GM18870 (cell line): ENCODE measurements at regions not wholly inside any gene's neighbourhood (a gene's known extent, or its start where the extent isn't known, plus 50 kb on each side); places are given as distances from the start of the nearest gene placed in this dataset.

Experiments
- ATAC-seq: cut with Tn5 transposase; IDR thresholded peaks from one replicate; pipeline ENCODE4 v1.9.1; 2021; ENCODE audit warnings: moderate library complexity; ENCODE audit not compliant: unreplicated experiment

GRCh38 chr2:67651565-67651964 lies 254.4 kb downstream of the ETAA1 start:
- ATAC-seq: no peak

DNA sequence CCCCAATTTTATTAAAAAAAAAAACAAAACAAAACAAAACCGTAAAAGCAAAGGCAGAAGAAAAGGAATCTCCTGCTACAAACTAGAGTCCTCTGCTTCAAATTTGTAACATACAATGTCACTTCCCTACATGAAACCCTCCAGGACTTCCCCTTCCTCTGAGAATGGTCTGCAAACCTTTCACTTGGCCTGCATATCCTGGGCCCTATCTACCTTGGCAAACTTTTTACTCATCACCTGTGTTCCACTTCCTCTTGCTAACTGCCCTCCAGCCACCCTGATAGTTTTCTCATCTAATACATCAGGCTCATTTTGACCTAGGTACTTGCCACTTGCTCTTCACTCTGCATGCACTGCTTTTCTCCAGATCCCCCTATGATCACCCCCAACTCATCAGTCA lies 255.5 kb downstream of the ETAA1 start:
- ATAC-seq: no peak

GRCh38 chr2:67656875-67657274 lies 259.7 kb downstream of the ETAA1 start:
- ATAC-seq: no peak

GRCh38 chr2:67658820-67659219 lies 261.7 kb downstream of the ETAA1 start:
- ATAC-seq: no peak

DNA sequence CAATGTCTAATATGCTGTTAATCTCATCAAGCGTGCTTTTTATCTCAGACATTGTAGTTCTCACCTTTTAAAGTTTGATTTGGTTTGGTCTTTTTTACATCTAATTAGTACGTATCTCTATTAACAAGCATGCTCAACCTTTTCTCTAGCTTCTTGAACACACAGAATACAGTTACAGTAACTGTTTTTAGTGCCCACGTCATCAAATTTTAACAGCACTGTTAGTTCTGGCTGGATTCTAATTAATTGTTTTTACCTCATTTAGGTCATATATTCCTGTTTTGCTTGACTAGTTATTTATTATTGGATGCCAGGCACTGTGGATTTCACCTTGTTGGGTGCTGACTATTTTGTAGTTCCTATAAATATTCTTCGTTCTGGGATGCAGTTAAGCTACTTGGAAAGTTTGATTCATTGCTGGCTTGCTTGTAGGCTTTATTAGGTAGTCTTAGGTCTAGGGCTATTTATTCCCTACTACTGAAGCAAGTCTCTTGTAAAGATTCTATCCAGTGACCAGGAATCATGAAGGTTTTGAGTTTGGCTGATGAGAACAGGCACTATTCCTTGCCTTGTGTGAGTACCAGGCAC lies 263.0 kb downstream of the ETAA1 start:
- no peak for ATAC-seq

DNA sequence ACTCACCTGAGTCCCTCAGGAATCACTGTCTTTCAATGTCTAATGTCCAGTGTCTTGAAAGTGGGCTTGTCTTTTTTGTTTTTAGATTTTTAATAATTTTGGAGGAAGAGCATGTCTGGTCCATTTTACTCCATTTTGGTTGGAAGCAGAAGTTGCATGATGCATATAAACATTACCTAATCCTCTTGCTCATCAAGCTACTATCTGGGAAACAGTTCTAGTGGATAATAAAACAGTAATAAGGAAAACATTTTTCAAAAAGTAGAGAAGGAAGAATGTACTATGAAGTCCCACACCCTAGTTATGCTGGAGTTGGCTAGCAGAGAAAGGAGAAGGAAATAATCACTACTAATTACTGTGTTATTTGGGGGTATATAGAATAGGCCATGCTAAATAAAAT lies 263.7 kb downstream of the ETAA1 start:
- ATAC-seq: no peak

DNA sequence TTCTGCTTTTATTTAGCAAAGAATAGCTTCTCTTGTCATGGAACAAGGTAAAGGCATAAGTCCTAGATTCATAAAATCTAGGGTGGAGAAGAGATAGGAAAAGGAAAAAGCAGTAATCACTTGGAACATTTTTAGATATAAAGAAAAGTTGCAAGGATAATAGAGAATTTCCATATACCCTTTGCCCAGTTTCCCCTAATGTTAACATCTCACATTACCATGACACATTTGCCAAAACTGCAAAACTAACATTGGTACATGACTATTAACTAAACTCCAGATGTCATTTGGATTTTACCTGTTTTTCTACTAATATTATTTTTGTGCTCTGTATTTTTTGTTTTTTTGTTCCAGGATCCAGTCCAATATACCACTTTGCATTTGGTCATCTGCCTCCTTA lies 265.1 kb downstream of the ETAA1 start:
- no peak for ATAC-seq

- ATAC-seq: no peak
Observed at GRCh38 chr2:67663776-67664175, 266.6 kb downstream of the ETAA1 start.

GRCh38 chr2:67666386-67667053 lies 269.4 kb downstream of the ETAA1 start:
- no peak for ATAC-seq

GRCh38 chr2:67667054-67667908 lies 270.1 kb downstream of the ETAA1 start:
- no peak for ATAC-seq

DNA sequence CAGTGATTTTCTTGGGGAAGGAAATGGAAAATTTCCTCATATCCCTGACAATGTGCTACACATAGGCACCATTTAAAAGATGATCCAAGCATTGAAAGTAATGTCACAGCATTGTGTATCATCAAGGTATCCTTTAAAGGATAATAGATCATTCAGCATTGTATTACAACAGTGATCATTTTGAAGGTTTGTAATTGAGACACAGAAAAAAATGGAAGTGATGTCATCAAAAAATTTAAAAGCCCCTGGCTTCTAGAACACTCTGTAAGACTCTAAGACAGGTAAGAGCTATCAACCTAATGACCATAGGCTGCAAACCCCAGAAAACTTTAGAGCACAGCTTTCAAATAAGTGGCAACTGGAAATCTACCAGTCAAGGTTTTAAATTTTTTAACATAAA lies 271.4 kb downstream of the ETAA1 start:
- ATAC-seq: no peak

GRCh38 chr2:67669168-67669567 lies 272.0 kb downstream of the ETAA1 start:
- no peak for ATAC-seq

GRCh38 chr2:67669766-67670165 lies 272.6 kb downstream of the ETAA1 start:
- no peak for ATAC-seq

- ATAC-seq: no peak
Observed at GRCh38 chr2:67670747-67671183, 273.6 kb downstream of the ETAA1 start.

DNA sequence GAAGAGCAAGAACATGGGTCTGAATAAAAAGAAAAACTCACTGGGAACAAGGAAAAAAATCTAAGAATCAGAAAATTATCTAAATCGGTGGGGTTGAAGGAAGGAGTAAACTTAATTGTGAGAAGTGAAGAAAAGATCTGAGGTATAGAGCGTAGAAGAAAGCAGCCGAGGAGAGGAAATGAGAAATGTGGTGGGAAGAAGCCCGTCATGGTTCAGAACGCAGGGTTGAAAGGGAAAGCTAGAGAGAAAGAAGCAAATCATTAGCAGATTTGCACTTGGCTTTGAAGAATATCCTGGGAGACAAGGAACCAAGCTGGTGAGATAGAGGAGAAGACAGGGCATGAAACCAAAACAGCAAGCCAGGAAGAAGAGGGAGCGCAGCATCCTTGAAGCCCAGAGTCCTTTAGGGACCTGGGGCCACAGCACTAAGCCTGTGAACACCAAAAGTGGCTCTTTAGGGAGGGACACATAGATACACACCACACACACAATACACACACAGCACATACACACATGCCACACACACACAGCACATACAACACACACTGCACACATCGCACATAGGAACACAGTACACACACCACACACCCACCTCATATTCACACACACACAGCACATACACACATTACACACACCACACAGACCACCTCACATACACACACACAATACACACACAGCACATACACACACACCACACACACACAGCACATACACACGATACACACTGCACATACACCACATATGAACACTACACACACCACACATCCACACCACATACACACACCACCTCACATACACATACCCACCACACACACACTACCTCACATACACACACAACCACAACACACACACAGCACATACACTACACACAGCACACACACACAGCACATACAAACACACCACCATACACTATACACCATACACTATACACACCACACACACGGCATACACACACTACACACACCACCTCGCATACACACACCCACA lies 274.6 kb downstream of the ETAA1 start:
- ATAC-seq: no peak

GRCh38 chr2:67674668-67675067 lies 277.5 kb downstream of the ETAA1 start:
- ATAC-seq: no peak

- no peak for ATAC-seq
Observed at GRCh38 chr2:67684991-67685390, 287.9 kb downstream of the ETAA1 start.

DNA sequence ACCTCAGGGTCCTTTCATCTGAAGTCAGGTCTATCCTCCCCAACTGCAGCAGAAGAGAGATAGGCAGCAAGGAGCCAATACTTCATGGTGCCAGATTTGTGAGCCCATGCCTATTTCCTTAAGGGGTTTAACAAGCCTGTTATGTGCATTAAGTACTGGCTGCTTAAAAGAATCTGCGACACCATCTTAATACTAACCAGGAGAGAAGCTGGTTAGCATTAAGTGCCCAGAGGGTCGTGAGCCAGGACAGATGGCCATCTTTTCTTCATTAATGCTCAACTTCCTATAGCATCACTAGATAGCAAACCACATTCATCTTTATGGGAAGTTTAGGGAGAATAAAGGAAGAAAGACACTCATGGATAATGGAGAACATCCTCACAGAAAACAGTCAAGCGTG lies 289.1 kb downstream of the ETAA1 start:
- no peak for ATAC-seq

DNA sequence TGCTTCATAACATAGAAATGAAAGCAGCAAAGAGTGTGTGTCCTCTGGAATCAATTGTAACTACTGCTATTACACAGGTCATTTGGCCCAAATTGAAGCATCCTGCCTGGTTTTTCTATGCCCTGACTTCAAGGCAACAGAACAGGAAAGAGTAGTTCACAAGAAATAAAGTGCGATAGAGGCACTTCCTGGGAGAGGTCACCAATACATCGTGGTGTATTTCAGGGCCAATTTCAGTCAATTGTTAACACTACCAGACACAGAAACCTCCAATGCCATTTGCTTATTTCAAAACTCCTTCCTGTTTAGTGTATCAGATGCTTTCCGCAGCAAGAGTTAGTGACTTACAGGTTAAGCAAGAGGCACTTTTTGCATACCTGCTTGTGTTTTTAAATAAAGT lies 292.1 kb downstream of the ETAA1 start:
- no peak for ATAC-seq

GRCh38 chr2:67689651-67690050 lies 292.5 kb downstream of the ETAA1 start:
- ATAC-seq: no peak

GRCh38 chr2:67694445-67694844 lies 297.3 kb downstream of the ETAA1 start:
- ATAC-seq: no peak
